ENCODE measurements at regions not wholly inside any gene's neighbourhood (a gene's known extent, or its start where the extent isn't known, plus 50 kb on each side); places are given as distances from the start of the nearest gene placed in this dataset.

- ChIA-PET POLR2A (no interaction called here), CTCF (no interaction called here)
- H3K9me3 ChIP-seq: no peaks in the 10 kb centered on the region
- no TSS peak for BruUV-seq (replicated peaks)
- H3K4me3 ChIP-seq (ENCODE audit: low read depth, low read length): no peak overlapping the region
- no peaks in the 10 kb centered on the region for H3K27me3 Mint-ChIP-seq (ENCODE audit: insufficient read depth, unreplicated experiment)
- H3K9me3 Mint-ChIP-seq (ENCODE audit: unreplicated experiment): no peaks in the 10 kb centered on the region
- no peaks in the 10 kb centered on the region for H3K36me3 ChIP-seq (ENCODE audit: control insufficient read depth, insufficient read depth, low read length)
- H3K4me3 Mint-ChIP-seq (ENCODE audit: unreplicated experiment): no peak overlapping the region
- H3K27ac Mint-ChIP-seq (ENCODE audit: unreplicated experiment): no peak overlapping the region
- H3K27me3 ChIP-seq (replicated peaks; ENCODE audit: control insufficient read depth, insufficient read depth, low read length): no peaks in the 10 kb centered on the region
- intact Hi-C loops (cut with micrococcal nuclease; ENCODE audit: unreplicated experiment): no loop called here
- H3K4me1 ChIP-seq: no peaks in the 10 kb centered on the region
- H3K4me1 Mint-ChIP-seq (ENCODE audit: low read depth, unreplicated experiment): no peaks in the 10 kb centered on the region
- TF ChIP-seq, protein P1, sequence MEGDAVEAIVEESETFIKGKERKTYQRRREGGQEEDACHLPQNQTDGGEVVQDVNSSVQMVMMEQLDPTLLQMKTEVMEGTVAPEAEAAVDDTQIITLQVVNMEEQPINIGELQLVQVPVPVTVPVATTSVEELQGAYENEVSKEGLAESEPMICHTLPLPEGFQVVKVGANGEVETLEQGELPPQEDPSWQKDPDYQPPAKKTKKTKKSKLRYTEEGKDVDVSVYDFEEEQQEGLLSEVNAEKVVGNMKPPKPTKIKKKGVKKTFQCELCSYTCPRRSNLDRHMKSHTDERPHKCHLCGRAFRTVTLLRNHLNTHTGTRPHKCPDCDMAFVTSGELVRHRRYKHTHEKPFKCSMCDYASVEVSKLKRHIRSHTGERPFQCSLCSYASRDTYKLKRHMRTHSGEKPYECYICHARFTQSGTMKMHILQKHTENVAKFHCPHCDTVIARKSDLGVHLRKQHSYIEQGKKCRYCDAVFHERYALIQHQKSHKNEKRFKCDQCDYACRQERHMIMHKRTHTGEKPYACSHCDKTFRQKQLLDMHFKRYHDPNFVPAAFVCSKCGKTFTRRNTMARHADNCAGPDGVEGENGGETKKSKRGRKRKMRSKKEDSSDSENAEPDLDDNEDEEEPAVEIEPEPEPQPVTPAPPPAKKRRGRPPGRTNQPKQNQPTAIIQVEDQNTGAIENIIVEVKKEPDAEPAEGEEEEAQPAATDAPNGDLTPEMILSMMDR (IDR thresholded peaks at IDR 0.05; ENCODE audit: insufficient read depth in 1 of 2, low read depth in 1 of 2, low read length in 1 of 2, severe bottlenecking in 1 of 2, unreplicated experiment in 1 of 2): no peak
- H3K36me3 Mint-ChIP-seq (ENCODE audit: insufficient read depth, unreplicated experiment): no peaks in the 10 kb centered on the region
- DNase-seq: no peak
Measured at GRCh38 chr4:71283642-71284257, 55.1 kb upstream of the SLC4A4 start.

- H3K9me3 ChIP-seq: no peaks in the 10 kb centered on the region
- Mint-ChIP-seq H3K9me3 (ENCODE audit: unreplicated experiment) (no peaks in the 10 kb centered on the region), H3K4me3 (ENCODE audit: unreplicated experiment) (no peak overlapping the region), H3K4me1 (ENCODE audit: low read depth, unreplicated experiment) (no peaks in the 10 kb centered on the region), H3K27me3 (ENCODE audit: insufficient read depth, unreplicated experiment) (no peaks in the 10 kb centered on the region), H3K36me3 (ENCODE audit: insufficient read depth, unreplicated experiment) (no peaks in the 10 kb centered on the region), H3K27ac (ENCODE audit: unreplicated experiment) (no peak overlapping the region)
- H3K4me3 ChIP-seq (ENCODE audit: low read depth, low read length): no peak overlapping the region
- H3K36me3 ChIP-seq (ENCODE audit: control insufficient read depth, insufficient read depth, low read length): no peaks in the 10 kb centered on the region
- H3K27me3 ChIP-seq (replicated peaks; ENCODE audit: control insufficient read depth, insufficient read depth, low read length): no peaks in the 10 kb centered on the region
- intact Hi-C loops (cut with micrococcal nuclease; ENCODE audit: unreplicated experiment): no loop called here
- no TSS peak for BruUV-seq (replicated peaks)
- ChIA-PET POLR2A (no interaction called here), CTCF (no interaction called here)
- H3K4me1 ChIP-seq: no peaks in the 10 kb centered on the region
- TF ChIP-seq, protein P1 (IDR thresholded peaks at IDR 0.05; ENCODE audit: insufficient read depth in 1 of 2, low read depth in 1 of 2, low read length in 1 of 2, severe bottlenecking in 1 of 2, unreplicated experiment in 1 of 2): no peak
- no peak for DNase-seq
Measured at GRCh38 chr4:71287305-71287704, 51.5 kb upstream of the SLC4A4 start.

GRCh38 chr4:71288875-71289274 lies 49.9 kb upstream of the SLC4A4 start:
- no peaks in the 10 kb centered on the region for H3K27me3 Mint-ChIP-seq (ENCODE audit: insufficient read depth, unreplicated experiment)
- no peaks in the 10 kb centered on the region for H3K4me1 Mint-ChIP-seq (ENCODE audit: low read depth, unreplicated experiment)
- no peak overlapping the region for H3K4me3 ChIP-seq (ENCODE audit: low read depth, low read length)
- POLR2A ChIA-PET: no interaction called here
- no peaks in the 10 kb centered on the region for H3K4me1 ChIP-seq
- intact Hi-C loops (cut with micrococcal nuclease; ENCODE audit: unreplicated experiment): no loop called here
- H3K27me3 ChIP-seq (replicated peaks; ENCODE audit: control insufficient read depth, insufficient read depth, low read length): no peaks in the 10 kb centered on the region
- no peaks in the 10 kb centered on the region for H3K9me3 Mint-ChIP-seq (ENCODE audit: unreplicated experiment)
- H3K4me3 Mint-ChIP-seq (ENCODE audit: unreplicated experiment): no peak overlapping the region
- H3K36me3 Mint-ChIP-seq (ENCODE audit: insufficient read depth, unreplicated experiment): no peaks in the 10 kb centered on the region
- TF ChIP-seq, protein P1 (IDR thresholded peaks at IDR 0.05; ENCODE audit: insufficient read depth in 1 of 2, low read depth in 1 of 2, low read length in 1 of 2, severe bottlenecking in 1 of 2, unreplicated experiment in 1 of 2): no peak
- H3K36me3 ChIP-seq (ENCODE audit: control insufficient read depth, insufficient read depth, low read length): no peaks in the 10 kb centered on the region
- CTCF ChIA-PET: interaction anchor here (0.7 kb wide), 1 partner anchor 156 kb away, joined by 3 read pairs; no protein-coding TSS in a partner anchor
- H3K9me3 ChIP-seq: no peaks in the 10 kb centered on the region
- DNase-seq: no peak
- H3K27ac Mint-ChIP-seq (ENCODE audit: unreplicated experiment): no peak overlapping the region
- no TSS peak for BruUV-seq (replicated peaks)
